HepG2 (cell line): ENCODE measurements at regions not wholly inside any gene's neighbourhood (a gene's known extent, or its start where the extent isn't known, plus 50 kb on each side); places are given as distances from the start of the nearest gene placed in this dataset.
A peak's percentile ranks its signal among the peaks of the same experiment; 100 is the strongest.

Source experiments
- ATAC-seq: fragments of 200-7000 bp; cut with Tn5 transposase; 3 replicates; pipeline ENCODE4 v1.9.1; 2020; ENCODE audit warnings: mild to moderate bottlenecking, moderate library complexity
- BruUV-seq: library from RNA; stranded (reverse); fragments of 400-500 nt; replicated peaks from 2 replicates; lab custom pipeline; 2021; lab: Mats Ljungman, UMichigan
- CTCF ChIA-PET: fragments of 300-600 bp; formaldehyde crosslinking; extraction: SDS; loops from one replicate; lab custom pipeline; 2021; ENCODE audit warnings: low total read pairs, inconsistent platforms, low intra/inter-chr PET ratio; lab: Yijun Ruan, JAX
- POLR2A ChIA-PET: fragments of 350-600 bp; sonication (Branson Sonifier 250); formaldehyde crosslinking; loops from one replicate; lab custom pipeline; 2020; ENCODE audit warnings: antibody characterized with exemption, inconsistent platforms; lab: Yijun Ruan, JAX
- DNase-seq: peaks from one replicate; pipeline ENCODE4 v3.0.0-alpha.2; 2015; ENCODE audit warnings: low spot score
- FAIRE-seq: peaks from 3 replicates; lab custom pipeline; 2011; peaks lifted over from hg19 to GRCh38; lab: Jason Lieb, UNC
- H2AFZ ChIP-seq: one replicate; pipeline ENCODE4 v1.6.1; 2011; ENCODE audit warnings: low read length, inconsistent platforms
- H3K27ac ChIP-seq: fragments of 300-600 bp; 3 replicates; pipeline ENCODE4 v1.8.0; 2011; ENCODE audit warnings: mixed run types, mild to moderate bottlenecking, mixed read lengths, low read length, inconsistent platforms; ENCODE audit not compliant: insufficient read depth; ENCODE audit errors: extremely low read length
- H3K27me3 ChIP-seq, 2 experiments: fragments of 200-600 bp in 1 of 2; 2 replicates in 1 of 2; 3 replicates in 1 of 2; pipeline versions ENCODE4 v1.6.0 to v1.8.0; 2011; ENCODE audit warnings: low read length in 2 of 2, mild to moderate bottlenecking in 2 of 2, moderate library complexity in 2 of 2, inconsistent platforms in 1 of 2; ENCODE audit not compliant: insufficient read depth in 2 of 2, control insufficient read depth in 1 of 2
- H3K36me3 ChIP-seq, 2 experiments: fragments of 200-600 bp in 1 of 2; replicated peaks in 1 of 2; 2 replicates in 1 of 2; 3 replicates in 1 of 2; pipeline versions ENCODE4 v1.5.1 to v1.8.0; 2011; ENCODE audit warnings: low read length in 2 of 2, inconsistent platforms in 1 of 2; ENCODE audit not compliant: insufficient read depth in 2 of 2, control insufficient read depth in 1 of 2
- H3K4me1 ChIP-seq: 2 replicates; pipeline ENCODE4 v1.5.1; 2012; ENCODE audit warnings: low read length, inconsistent platforms; ENCODE audit not compliant: insufficient read depth
- H3K4me2 ChIP-seq: 2 replicates; pipeline ENCODE4 v1.6.0; 2011; ENCODE audit warnings: low read depth, low read length, inconsistent platforms
- H3K4me3 ChIP-seq, 3 experiments: fragments of 200-600 bp in 1 of 3; sonication (generic), shearing (Covaris generic) in 1 of 3; replicated peaks in 1 of 3; 2 replicates each; pipeline ENCODE4 v1.5.1; 2011 to 2016; ENCODE audit warnings: low read length in 3 of 3, inconsistent platforms in 2 of 3, low read depth in 2 of 3, mild to moderate bottlenecking in 2 of 3, control low read depth in 1 of 3, mixed read lengths in 1 of 3; ENCODE audit not compliant: insufficient read depth in 1 of 3
- H3K79me2 ChIP-seq: one replicate; pipeline ENCODE4 v1.6.1; 2011; ENCODE audit warnings: low read length, inconsistent platforms; ENCODE audit not compliant: insufficient read depth
- H3K9ac ChIP-seq: 2 replicates; pipeline ENCODE4 v1.6.0; 2011; ENCODE audit warnings: mild to moderate bottlenecking, low read depth, low read length, inconsistent platforms; ENCODE audit not compliant: insufficient read depth
- H3K9me3 ChIP-seq: 2 replicates; pipeline ENCODE4 v1.5.1; 2012; ENCODE audit warnings: mild to moderate bottlenecking, low read length
- H4K20me1 ChIP-seq: 2 replicates; pipeline ENCODE4 v1.6.0; 2011; ENCODE audit warnings: inconsistent platforms, mild to moderate bottlenecking, low read length, moderate library complexity; ENCODE audit not compliant: insufficient read depth
- CTCF ChIP-seq: sonication (generic); formaldehyde crosslinking; IDR thresholded peaks from 2 replicates; pipeline ENCODE4 v1.5.0; 2020; ENCODE audit warnings: mild to moderate bottlenecking, missing genetic modification reagents, moderate library complexity
- NFIC ChIP-seq: IDR thresholded peaks from 2 replicates; pipeline ENCODE4 v1.6.1; 2012; ENCODE audit warnings: mild to moderate bottlenecking, low read length, inconsistent platforms
- SMYD3 ChIP-seq: sonication (generic); formaldehyde crosslinking; IDR thresholded peaks from 2 replicates; pipeline ENCODE4 v1.8.1; 2023; ENCODE audit warnings: mild to moderate bottlenecking, missing genetic modification reagents
- STAG1 ChIP-seq: sonication (generic); formaldehyde crosslinking; IDR thresholded peaks from 2 replicates; pipeline ENCODE4 v1.4.0; 2020; ENCODE audit warnings: missing genetic modification reagents
- TRAFD1 ChIP-seq: sonication (generic); formaldehyde crosslinking; IDR thresholded peaks from 2 replicates; pipeline ENCODE4 v1.5.1; 2020; ENCODE audit warnings: missing genetic modification reagents, mild to moderate bottlenecking, borderline replicate concordance
- ZNF547 ChIP-seq: sonication (generic); formaldehyde crosslinking; IDR thresholded peaks from 2 replicates; pipeline ENCODE4 v1.5.1; 2020; ENCODE audit warnings: mild to moderate bottlenecking, missing genetic modification reagents
- ZZZ3 ChIP-seq: sonication (generic); formaldehyde crosslinking; IDR thresholded peaks from 2 replicates; pipeline ENCODE4 v1.4.0; 2020; ENCODE audit warnings: missing genetic modification reagents, mild to moderate bottlenecking, borderline replicate concordance
- WGBS: methylation state at CpG from one replicate; pipeline ENCODE4 v1.1.6; 2017; ENCODE audit warnings: low lambda C conversion rate; 5-methylcytosine and 5-hydroxymethylcytosine counted together
- in situ Hi-C: cut with HindIII; loops from 2 replicates; pipeline ENCODE4 v1.10.0; 2017; ENCODE audit warnings: low pct_unique_long_range_greater_than_20kb; ENCODE audit not compliant: extremely low pct_ligation_motif_present
- intact Hi-C: fragments of 100-400 bp; cut with micrococcal nuclease; formaldehyde crosslinking; loops from one replicate; pipeline ENCODE4 v1.10.0; 2022; ENCODE audit not compliant: unreplicated experiment

- 0% methylated on average over 4 of the region's 4 CpGs for WGBS
- no peak overlapping the region for H3K9ac ChIP-seq
- peak; percentile 11; the same call in 2 of the 3 replicates for ATAC-seq
- TSS peak; percentile 76 for BruUV-seq
- H3K4me2 ChIP-seq = peak overlapping the region; percentile 68
- peak overlapping the region; percentile 20 for H2AFZ ChIP-seq
- FAIRE-seq = no peak
- TF ChIP-seq NFIC (0 out of 2 replicates have a peak, but pooled peaks have one; percentile 2), SMYD3 (CRISPR knock-in tag) (no peak)
- no peak for DNase-seq
- peaks cover 29% of the 10 kb centered on the region for H3K4me1 ChIP-seq
- in situ Hi-C loops (no loop called here), intact Hi-C loops (no loop called here)
- ChIA-PET CTCF (no interaction called here), POLR2A (interaction anchor here (1.2 kb wide), 1 partner anchor 241 kb away, joined by 6 read pairs; the partner anchor contains the start of gene ERCC6L2)
- H3K79me2 ChIP-seq = no peaks in the 10 kb centered on the region
- no peaks in the 10 kb centered on the region for H3K36me3 ChIP-seq
- H3K27me3 ChIP-seq = no peaks in the 10 kb centered on the region
- H4K20me1 ChIP-seq = no peaks in the 10 kb centered on the region
- no peak overlapping the region for H3K27ac ChIP-seq
- peak overlapping the region in 1 of 3 experiments; percentile 37; a peak in 2 of 6 replicates for H3K4me3 ChIP-seq
- no peaks in the 10 kb centered on the region for H3K9me3 ChIP-seq
These were observed 186.1 kb downstream of the HSD17B3 start for GRCh38 chr9:96115836-96116235.

DNA sequence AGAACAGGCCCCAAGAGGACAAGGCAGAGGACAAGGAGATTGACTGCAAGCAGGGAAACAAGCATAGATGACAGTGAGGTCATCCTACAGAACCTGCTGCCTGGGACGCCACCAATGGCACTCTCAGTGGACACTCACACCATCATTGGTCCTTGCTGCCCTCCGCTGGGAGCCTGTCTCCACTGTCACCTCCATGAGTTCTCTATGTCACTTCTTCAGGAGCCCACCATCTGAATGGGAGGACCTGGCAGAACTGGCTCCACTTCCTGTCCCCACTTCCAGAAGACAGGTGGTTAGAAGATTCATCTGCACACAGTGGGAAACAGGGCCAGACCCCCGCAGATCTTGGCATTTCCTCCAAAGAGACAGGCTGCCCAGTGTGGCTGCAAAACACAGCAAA is 188.9 kb downstream of the HSD17B3 start:
- CTCF ChIA-PET = no interaction called here
- Histone ChIP-seq H2AFZ (no peak overlapping the region), H3K36me3 (no peaks in the 10 kb centered on the region), H3K9me3 (no peaks in the 10 kb centered on the region), H3K4me1 (peaks cover 30% of the 10 kb centered on the region), H3K27me3 (no peaks in the 10 kb centered on the region), H3K79me2 (no peaks in the 10 kb centered on the region), H3K4me2 (no peak overlapping the region), H3K4me3 (no peak overlapping the region), H3K9ac (no peak overlapping the region), H3K27ac (no peak overlapping the region)
- intact Hi-C loops = no loop called here
- FAIRE-seq = no peak
- in situ Hi-C loops = no loop called here
- TF ChIP-seq ZZZ3 (no peak), TRAFD1 (CRISPR knock-in tag) (no peak), CTCF (CRISPR knock-in tag) (peak; percentile 55), ZNF547 (CRISPR knock-in tag) (no peak), STAG1 (peak; percentile 65)
- TF ChIP-seq, all 625 proteins: peak for 2
- H4K20me1 ChIP-seq = no peaks in the 10 kb centered on the region
- WGBS = 51% methylated on average over 3 of the region's 3 CpGs
- POLR2A ChIA-PET = no interaction called here
- ATAC-seq = no peak; the same call in 2 of the 3 replicates
- no TSS peak for BruUV-seq
- no peak for DNase-seq
